NCI-H82 (cell line): ENCODE measurements at regions not wholly inside any gene's neighbourhood (a gene's known extent, or its start where the extent isn't known, plus 50 kb on each side); places are given as distances from the start of the nearest gene placed in this dataset.

Source experiments
- DNase-seq: peaks from one replicate; lab custom pipeline; 2025; lab: John Stamatoyannopoulos, UW

DNA sequence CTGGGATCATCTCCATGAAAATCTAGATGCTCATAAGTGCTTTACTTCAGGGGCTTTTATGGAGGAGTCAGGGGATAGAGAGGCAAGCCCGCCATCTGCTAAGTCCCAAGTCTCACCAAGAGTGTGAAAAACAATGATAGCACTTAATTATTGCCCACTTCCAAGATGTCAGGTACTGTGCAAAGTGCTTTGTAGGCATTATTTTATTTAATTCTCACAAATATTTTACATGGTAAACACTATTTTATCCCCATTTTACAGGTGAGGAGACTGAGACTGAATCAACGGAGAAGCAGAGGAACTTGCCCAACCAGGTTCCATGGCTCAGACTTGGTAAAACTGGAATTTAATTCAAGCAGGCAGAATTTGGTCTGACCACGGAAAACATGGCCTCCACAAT is 147.5 kb downstream of the ACKR3 start:
- DNase-seq, result no peak

DNA sequence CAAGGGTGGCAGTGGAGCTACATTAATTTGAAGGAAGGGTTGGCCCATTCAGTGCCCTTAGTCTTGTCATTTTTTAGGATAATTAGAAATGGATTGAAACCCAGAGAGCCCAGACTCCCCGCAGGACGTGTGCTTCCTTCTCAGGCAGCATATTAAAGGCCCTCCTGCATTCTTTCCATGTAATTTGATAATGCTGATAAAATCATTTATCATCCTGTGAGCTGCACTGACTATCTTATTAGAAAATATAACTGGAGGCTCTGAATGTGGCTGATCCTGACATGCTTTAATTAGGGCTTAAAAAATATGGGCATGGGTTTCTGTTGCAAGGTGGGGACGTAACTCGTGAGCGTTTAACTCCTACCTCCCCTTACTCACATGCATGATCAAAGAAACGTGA is 148.1 kb downstream of the ACKR3 start:
- DNase-seq, result no peak

DNA sequence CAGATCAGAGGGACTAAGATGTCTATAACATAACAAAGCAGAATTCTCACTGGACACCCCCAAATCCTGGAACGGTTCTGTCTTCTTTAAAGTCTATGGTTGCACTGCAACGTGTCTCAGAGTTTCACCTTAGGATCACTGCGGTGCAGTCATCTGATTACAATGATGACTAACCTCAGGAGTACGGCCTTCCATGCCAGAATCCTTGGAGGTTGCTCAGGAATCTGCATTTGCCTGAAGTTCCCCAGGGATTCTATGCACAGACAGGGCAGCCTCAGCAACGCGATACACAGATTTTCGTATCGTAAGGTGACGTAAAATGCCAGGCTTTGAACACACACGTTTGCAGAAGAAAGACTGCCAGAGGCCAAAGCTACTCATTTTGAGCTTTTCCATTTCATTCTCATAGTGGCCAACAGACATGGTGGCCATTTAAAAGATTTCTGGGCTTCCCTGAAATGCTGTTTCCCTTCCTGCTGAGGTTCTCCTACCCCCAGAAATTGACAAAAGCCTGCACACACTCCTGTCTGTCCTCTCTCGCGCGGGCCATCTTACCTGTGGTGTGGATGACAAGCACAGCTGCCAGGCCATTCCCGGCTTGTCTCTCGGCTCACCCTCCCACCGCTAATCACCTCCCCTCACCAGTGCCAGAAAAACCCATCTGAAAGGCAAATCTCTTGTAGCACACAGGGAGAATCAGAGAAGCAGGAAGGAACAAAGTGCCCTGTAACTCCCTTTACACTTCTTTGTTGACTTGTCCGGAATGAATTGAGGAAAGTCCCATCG is 148.8 kb downstream of the ACKR3 start:
- DNase-seq, result peak; percentile 11

DNA sequence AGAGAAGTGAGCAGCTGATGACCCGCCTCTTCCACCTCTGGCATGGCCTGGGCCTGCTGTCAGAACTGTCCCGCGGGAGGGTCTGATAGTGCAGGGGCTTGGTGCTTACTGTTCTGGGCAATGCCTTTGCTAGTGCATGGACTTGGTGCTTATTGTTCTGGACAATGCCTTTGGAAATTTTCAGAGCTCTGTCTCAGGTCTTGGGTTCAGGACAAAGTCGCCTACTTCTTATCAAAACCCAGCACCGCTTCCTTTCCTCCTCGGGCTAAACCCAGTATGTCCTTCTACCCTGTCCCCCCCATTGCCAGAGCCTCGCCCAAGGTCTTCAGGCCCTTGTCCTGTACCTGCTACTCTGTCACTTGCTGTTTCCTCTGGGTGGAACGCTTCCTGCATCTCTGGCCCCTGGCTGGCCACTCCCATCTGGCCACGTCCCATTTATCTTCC is 149.6 kb downstream of the ACKR3 start:
- DNase-seq, result no peak

GRCh38 chr2:236720974-236721540 is 151.4 kb downstream of the ACKR3 start:
- DNase-seq, result peak; percentile 13

DNA sequence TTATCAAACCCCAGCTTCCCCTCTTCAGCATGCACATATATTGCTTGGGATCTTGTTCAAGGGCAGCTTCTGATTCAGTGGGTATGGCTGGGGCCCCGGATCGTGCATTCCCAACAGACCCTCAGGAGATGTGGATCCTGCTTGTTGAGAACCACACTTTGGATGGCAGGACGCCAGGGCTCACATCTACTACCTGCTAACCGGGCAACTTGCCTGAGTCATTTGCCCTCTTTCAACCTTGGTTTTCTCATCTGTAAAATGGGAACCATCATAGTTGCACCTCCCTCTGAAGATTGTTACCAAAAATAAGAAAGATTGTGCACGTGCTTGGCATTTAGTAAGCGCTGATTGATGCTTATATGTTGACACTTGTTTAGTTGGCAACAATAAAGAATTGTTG is 154.6 kb downstream of the ACKR3 start:
- no peak for DNase-seq

GRCh38 chr2:236726701-236727450 is 157.3 kb downstream of the ACKR3 start:
- no peak for DNase-seq

DNA sequence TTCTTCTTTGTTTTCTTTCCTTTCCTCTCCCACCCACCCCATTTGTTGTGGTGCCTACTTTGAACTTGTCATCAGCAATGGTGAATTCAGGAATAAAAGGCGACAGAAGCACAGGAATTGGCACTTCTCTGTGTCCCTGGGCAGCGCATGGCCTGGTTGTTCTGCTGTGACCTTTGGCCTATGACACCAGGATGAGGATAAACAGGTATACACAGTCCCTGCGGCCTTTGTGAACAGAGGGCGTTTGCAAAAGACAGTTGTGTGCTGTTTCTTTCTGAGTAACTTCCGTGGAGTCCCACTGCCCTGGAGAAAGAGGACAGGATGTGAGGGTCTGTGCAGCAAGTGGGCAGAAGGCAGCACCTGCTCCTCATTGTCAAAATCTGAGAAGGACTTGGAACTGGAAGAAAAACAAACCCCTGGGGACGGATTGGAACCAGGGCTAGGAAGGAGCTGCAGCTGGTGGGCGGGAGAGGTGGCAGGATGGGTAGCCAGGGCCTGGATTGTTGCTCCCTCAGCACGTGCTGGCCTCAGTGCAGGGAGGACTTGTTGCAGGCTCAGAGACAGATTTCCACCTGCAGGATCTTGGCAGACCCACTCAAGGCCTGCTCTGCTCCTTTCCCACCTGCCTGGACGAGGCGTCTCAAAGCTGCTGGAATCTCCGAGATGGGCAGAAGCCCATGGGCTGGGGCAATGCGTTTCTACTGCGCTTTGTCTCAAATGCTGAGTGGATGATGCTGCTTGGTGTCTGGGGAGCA is 159.5 kb downstream of the ACKR3 start:
- DNase-seq, result no peak

DNA sequence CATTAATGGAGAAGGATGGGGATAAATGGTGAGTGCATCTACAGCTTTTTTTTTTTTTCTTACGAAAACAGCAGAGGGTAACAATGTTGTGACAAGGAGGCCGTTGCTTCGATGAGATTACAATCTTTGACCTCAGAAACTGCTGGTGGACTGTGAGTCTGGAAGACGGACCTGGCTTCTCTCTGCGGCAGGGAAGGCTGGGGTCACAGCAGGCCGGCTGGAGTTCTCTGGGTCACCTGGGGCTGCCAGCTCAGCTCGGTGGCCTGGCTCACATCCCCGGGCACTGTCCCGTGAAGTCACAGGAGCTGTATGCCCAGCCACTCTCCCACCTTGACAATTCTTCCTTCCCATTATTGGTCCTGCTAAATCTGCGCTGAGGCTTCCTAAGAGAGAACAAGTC is 160.8 kb downstream of the ACKR3 start:
- no peak for DNase-seq

DNA sequence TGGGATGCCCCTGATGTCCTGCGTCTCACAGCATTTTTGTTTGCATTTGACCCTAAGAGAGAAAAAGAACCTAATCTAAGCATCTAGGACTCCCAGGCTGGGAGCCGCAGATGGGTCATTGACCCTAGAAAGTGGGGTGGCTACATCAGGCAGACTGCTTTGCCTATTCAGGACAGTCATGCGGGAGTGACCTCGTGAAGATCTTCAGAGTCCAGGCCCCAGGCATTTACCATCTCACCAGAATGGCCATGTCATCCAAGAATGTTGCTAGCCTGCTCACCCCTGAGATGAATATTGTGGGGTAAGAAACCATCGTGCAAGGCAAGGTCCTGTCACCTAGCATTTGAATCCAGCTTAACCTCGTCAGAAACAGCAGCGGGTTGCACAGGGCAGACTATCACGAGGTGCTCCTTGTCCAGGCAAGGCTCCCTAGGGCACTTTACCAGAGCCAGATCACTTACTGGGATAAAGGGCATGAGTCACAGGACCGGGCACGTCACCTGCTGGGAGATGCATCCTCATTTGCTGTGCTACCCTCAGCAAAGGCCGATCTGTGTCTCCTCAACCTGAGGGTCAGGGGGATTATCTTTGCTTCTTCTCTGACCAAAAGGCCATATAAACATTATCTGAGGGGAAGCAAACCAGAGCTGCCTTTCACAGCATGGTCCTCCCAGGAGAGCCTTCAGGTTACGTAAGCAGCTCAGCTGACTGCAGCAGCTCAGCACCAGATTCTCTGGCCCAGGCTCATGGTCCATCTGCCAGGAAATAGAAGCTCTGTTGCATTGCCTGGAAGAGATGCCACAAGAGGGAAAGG is 162.3 kb downstream of the ACKR3 start:
- no peak for DNase-seq

DNA sequence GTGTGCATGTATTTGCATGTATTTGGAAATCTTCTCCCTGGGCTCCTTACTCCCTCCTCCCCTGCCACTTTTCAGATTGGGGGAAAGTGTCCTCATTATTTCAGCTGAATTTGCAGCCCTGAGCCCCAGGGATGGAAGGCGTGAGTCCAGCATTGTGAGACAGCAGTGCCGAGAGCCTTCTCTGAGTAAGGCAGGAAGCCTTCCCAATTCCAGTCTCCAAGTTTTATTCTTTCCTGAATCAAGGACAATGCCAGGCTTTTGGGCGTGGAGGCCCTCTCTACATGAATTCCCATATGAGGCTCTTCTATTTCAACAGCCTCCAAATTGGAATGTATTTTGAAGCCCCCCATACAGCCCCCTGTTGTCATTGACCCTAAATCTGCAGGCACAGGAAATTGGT is 163.5 kb downstream of the ACKR3 start:
- no peak for DNase-seq

DNA sequence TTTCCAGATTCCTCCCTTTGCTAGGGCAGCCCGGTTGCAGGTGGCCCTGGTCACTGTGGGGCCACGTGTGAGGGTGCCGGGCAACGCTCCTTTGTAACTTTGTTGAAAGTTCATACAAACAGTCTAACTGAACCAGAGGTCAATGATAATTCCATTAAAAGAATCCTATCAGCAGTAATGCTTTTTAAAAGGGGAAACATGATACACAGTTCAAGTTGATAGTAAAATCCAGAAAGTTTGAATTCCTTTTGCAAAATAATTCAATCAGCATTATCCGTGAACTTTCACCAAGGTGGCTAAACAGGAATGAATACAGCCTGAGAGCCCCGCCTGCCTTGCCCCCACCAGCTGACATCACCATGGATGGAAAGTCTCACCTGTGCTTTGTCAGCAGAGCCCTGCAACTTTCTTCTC is 166.2 kb downstream of the ACKR3 start:
- DNase-seq, result no peak

GRCh38 chr2:236738030-236738429 is 168.4 kb downstream of the ACKR3 start:
- no peak for DNase-seq

DNA sequence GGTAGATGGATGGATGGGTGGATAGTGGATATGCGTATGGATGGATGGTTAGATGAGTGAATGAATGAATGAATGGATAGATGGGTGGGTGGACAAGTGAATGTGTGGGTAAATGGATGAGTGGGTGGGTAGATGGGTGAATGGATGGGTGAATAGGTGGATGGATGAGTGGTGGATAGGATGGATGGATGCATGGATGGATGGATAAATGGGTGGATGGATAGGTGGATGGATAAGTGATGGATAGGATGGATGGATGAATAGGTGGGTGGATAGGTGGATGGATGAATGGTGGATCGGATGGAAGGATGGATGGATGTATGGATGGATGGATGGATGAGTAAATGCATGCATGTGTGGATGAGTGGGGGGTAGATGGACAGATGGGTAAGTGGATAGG is 169.3 kb downstream of the ACKR3 start:
- DNase-seq, result no peak

DNA sequence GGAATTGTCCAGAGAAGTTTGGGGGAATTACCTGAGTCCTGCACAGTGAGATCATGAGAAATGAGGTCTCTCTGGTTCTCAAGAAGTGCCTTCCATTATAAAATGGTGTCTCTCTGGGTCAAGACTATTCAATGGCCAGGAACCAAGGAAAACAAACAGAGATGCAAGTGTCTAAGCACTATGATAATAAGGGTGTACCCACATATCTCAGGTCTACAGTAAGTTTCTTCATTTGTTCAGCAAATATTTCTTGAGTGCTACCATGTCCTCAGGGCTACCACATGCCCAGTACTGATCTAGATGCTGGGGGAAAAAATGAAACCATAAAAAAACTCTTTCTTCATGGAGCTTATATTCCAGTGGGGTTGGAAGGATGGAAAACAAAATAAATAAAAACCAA is 170.0 kb downstream of the ACKR3 start:
- no peak for DNase-seq

DNA sequence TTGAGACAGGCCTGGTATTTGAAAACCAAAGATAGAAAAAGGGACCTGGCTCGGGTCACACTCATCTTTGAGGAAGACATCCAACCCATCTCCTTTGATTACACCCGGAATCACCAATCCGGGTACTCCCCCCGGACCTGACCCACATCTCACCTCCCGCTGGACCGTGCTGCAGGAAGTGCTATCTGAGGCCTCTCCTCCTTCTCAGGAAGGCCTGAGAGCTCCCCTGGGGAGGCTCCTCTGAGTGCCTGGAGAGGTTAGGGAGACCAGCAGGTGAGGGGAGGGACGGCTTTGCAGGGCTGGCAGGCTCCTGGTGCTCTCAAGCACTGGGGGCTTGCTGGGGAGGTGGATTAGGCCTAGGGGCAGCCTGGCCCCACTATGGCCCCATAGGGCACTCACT is 170.9 kb downstream of the ACKR3 start:
- DNase-seq, result no peak

DNA sequence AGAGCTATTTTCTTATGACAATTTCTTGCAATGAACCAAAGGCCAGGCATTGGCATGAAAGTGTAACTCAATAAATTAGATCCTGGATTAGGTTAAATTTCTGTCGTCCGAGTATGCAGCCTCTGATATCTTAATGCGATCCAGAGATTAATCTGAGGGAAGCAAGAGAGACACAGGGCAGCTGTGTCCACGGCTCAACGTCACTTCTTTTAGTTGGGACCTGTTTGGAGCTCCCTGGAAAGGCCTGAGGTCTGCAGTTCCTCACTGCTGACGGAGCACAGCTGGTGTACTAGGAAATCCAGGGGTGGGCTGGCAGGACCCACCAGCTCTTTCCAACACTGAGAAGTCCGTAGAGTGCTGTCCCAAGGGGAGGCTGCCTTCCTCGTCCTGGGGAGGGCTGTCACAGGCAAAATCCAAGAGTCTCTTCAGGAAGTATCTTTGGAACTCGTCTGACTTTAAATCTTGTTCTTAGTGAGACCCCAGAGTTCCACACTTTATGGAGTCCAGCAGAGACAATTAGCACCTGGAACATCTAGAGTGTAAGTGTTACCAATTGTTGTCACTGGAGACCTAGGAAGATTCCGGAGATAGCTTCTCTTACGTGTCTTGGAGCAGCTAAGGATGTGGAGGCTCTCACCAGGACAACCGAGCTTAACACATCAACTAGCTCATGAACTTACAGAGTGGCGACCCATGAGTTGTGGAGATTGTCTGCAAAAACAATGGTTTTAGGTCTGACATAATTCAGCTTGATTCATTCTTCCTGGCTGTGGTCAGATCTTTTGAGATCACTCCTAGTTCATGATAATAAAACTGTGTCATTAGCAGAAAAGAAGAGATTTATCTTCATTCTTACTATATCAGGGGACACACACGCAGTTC is 173.7 kb downstream of the ACKR3 start:
- DNase-seq, result peak; percentile 70

DNA sequence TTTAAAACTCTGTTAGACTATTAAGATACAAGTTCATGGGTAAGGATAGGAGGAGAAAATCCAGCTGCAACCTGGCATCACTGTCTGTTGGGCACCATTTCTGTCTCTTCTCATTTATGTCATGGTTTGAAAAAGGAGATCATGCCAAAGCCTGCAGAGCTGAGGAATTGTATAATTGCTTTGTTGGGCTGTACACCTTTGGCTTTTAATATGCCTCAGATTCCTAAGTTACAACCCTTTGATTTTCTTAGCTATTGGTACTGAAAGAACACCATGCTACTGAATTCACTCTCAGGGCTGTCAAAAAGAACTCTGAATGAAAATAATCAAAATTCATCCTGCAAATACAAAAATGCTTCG is 174.3 kb downstream of the ACKR3 start:
- DNase-seq, result no peak

GRCh38 chr2:236744281-236744705 is 174.7 kb downstream of the ACKR3 start:
- DNase-seq, result no peak

DNA sequence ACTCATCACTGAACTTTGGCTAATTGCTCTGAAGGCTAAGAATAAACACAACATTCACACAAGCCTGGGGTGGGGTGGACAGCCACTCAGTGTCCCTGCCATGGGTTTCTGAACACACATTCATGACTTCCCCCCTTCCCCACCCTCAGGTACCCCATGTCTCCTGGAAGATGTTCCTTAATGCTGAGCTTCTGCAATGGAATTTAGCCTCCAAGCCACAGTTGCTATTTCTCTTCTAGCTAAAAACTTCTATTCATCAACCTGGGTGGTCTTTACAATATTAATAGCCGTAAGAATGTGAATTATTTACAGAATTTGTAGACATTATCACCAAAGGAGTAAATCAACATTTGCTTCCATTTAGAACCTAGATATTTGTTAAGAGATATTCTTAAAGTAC is 175.1 kb downstream of the ACKR3 start:
- DNase-seq, result no peak
